Stimulated activated CD8-positive, alpha-beta memory T cell treated with anti-CD3 and anti-CD28 coated beads, Interleukin-15, amount 100 ng/mL, for 4 hours (primary cell): ENCODE measurements at regions not wholly inside any gene's neighbourhood (a gene's known extent, or its start where the extent isn't known, plus 50 kb on each side); places are given as distances from the start of the nearest gene placed in this dataset.
"Not testable (repeated sequence)": the region's sequence is repeated elsewhere in the genome, so short reads cannot be mapped to it uniquely, and the experiment has no call there.

Source experiments
- DNase-seq, 2 donors: peaks; one replicate each; pipeline ENCODE4 v3.0.0-alpha.2; 2020; ENCODE audit warnings: low read depth in 2 of 2

- no peak for DNase-seq
Observed at GRCh38 chr18:1124495-1124894, 219.8 kb downstream of the ADCYAP1 start.

- no peak for DNase-seq
Observed at GRCh38 chr18:1133541-1133940, 228.9 kb downstream of the ADCYAP1 start.

- no peak for DNase-seq
Observed at GRCh38 chr18:1147730-1148129, 243.1 kb downstream of the ADCYAP1 start.

- no peak for DNase-seq
Observed at GRCh38 chr18:1149709-1150108, 245.0 kb downstream of the ADCYAP1 start.

- DNase-seq, result no peak
Observed at GRCh38 chr18:1150344-1150743, 245.7 kb downstream of the ADCYAP1 start.

- not testable (repeated sequence) for DNase-seq
Observed at GRCh38 chr18:1152958-1153357, 248.3 kb downstream of the ADCYAP1 start.

GRCh38 chr18:1173593-1173992 lies 268.9 kb downstream of the ADCYAP1 start:
- DNase-seq, result no peak

GRCh38 chr18:1177232-1177631 lies 272.6 kb downstream of the ADCYAP1 start:
- DNase-seq, result no peak

- no peak for DNase-seq
Observed at GRCh38 chr18:1191341-1191740, 286.7 kb downstream of the ADCYAP1 start.

GRCh38 chr18:1213126-1213525 lies 308.5 kb downstream of the ADCYAP1 start:
- no peak for DNase-seq

GRCh38 chr18:1222880-1223279 lies 318.2 kb downstream of the ADCYAP1 start:
- no peak for DNase-seq

- no peak for DNase-seq
Observed at GRCh38 chr18:1227025-1227424, 322.4 kb downstream of the ADCYAP1 start.

GRCh38 chr18:1229634-1230033 lies 325.0 kb downstream of the ADCYAP1 start:
- no peak for DNase-seq

- no peak for DNase-seq
Observed at GRCh38 chr18:1232867-1233266, 328.2 kb downstream of the ADCYAP1 start.

GRCh38 chr18:1240701-1241100 lies 336.0 kb downstream of the ADCYAP1 start:
- no peak for DNase-seq

- no peak for DNase-seq
Observed at GRCh38 chr18:1244397-1245122, 339.9 kb downstream of the ADCYAP1 start.

- no peak for DNase-seq
Observed at GRCh38 chr18:1246827-1247226, 342.2 kb downstream of the ADCYAP1 start.

GRCh38 chr18:1252534-1252933 lies 347.9 kb downstream of the ADCYAP1 start:
- DNase-seq, result no peak

- no peak for DNase-seq
Observed at GRCh38 chr18:1252936-1253335, 348.3 kb downstream of the ADCYAP1 start.

- DNase-seq, result no peak
Observed at GRCh38 chr18:1253827-1254226, 349.2 kb downstream of the ADCYAP1 start.

GRCh38 chr18:1261054-1261453 lies 356.4 kb downstream of the ADCYAP1 start:
- DNase-seq, result no peak

- DNase-seq, result no peak
Observed at GRCh38 chr18:1267021-1267420, 362.4 kb downstream of the ADCYAP1 start.

- no peak for DNase-seq
Observed at GRCh38 chr18:1270081-1270480, 365.4 kb downstream of the ADCYAP1 start.

- no peak for DNase-seq
Observed at GRCh38 chr18:1273469-1273868, 368.8 kb downstream of the ADCYAP1 start.
